ENCODE measurements at regions not wholly inside any gene's neighbourhood (a gene's known extent, or its start where the extent isn't known, plus 50 kb on each side); places are given as distances from the start of the nearest gene placed in this dataset.

DNA sequence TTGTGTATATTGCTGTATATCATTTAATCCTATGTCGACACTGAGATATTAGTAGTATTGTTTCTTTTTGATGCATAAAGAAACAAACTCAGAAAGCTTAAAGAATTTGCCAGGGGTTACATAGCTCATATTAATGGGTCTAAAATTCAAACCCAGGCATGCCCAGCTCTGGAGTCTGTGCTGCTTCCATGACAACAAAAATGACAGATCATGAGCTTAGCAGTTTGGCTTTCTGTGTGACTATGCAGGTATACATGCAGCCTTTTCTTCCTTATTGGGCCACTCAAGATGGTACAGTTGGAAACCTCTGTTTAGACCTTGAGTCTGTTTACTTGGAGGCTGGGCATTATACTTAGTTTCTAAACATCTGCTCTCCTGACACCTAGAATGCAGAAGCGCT is 220.5 kb upstream of the TENM4 start:
- TF ChIP-seq, protein P1, sequence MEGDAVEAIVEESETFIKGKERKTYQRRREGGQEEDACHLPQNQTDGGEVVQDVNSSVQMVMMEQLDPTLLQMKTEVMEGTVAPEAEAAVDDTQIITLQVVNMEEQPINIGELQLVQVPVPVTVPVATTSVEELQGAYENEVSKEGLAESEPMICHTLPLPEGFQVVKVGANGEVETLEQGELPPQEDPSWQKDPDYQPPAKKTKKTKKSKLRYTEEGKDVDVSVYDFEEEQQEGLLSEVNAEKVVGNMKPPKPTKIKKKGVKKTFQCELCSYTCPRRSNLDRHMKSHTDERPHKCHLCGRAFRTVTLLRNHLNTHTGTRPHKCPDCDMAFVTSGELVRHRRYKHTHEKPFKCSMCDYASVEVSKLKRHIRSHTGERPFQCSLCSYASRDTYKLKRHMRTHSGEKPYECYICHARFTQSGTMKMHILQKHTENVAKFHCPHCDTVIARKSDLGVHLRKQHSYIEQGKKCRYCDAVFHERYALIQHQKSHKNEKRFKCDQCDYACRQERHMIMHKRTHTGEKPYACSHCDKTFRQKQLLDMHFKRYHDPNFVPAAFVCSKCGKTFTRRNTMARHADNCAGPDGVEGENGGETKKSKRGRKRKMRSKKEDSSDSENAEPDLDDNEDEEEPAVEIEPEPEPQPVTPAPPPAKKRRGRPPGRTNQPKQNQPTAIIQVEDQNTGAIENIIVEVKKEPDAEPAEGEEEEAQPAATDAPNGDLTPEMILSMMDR (IDR thresholded peaks at IDR 0.05), result no peak
- no peak for TF ChIP-seq POLR2A (IDR thresholded peaks at IDR 0.05)
- no peaks in the 10 kb centered on the region for H3K36me3 ChIP-seq
- no peak overlapping the region for H3K27ac ChIP-seq
- no peaks in the 10 kb centered on the region for H3K9me3 ChIP-seq
- H3K27me3 ChIP-seq, result no peaks in the 10 kb centered on the region
- no peak for DNase-seq
- H3K4me1 ChIP-seq, result no peaks in the 10 kb centered on the region
- no peak overlapping the region for H3K4me3 ChIP-seq

DNA sequence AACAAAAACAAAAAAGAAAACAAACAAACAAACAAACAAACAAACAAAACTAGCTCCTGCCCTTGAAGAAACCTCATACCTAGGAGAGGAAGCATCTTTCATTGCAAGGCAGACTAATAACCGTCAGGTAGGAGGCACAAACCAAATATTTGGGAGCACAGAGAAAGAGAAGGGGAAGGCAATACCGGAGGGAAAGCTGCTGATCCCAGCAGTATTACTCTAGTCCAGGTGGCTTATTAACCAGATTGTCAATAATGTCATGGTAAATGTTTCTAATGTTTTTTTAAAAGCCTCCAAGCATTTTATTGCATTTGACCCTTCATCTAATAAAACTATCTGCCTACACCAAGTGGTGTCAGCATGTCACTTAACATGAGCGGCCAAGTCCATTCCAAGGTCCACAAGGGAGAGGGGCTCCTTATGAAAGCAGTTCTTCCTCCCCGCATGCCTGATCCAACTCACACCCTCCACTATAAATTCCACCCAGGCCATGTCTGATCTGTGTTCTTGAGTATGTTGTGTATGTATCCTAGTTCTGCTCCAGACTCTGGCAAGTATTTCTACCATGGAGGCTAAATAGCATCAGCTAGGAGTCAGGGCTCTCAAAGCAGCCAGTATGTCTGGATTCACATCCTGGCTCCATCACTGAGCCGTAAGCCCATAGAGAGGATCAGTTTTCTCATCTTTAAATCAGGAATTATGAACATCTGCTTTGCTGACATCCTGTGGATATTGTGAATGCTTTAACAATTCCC is 208.1 kb upstream of the TENM4 start:
- Histone ChIP-seq H3K36me3 (no peaks in the 10 kb centered on the region), H3K27me3 (no peaks in the 10 kb centered on the region), H3K27ac (no peak overlapping the region), H3K4me3 (no peak overlapping the region), H3K9me3 (no peaks in the 10 kb centered on the region), H3K4me1 (no peaks in the 10 kb centered on the region)
- DNase-seq, result no peak
- no peak for TF ChIP-seq POLR2A (IDR thresholded peaks at IDR 0.05)
- TF ChIP-seq, protein P1 (IDR thresholded peaks at IDR 0.05), result no peak

DNA sequence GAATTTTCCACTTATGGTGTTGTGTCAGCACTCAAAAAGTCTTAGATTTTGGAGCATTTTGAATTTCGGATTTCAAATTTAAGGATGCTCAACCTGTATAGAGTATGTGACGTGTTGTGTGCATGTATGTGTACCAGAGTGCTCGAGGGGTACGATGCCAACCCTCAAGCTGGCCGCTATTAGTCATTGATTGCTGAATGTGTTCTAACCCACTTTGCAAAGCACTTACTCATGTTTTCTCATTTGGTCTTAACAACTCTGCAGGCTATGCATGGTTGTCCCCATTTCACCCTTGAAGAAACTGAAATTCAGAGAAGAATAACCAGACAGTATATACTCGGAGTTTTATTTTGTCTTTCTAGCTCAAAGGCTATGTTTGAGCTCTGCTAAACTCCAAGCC is 196.4 kb upstream of the TENM4 start:
- Histone ChIP-seq H3K27ac (no peak overlapping the region), H3K27me3 (no peaks in the 10 kb centered on the region)

DNA sequence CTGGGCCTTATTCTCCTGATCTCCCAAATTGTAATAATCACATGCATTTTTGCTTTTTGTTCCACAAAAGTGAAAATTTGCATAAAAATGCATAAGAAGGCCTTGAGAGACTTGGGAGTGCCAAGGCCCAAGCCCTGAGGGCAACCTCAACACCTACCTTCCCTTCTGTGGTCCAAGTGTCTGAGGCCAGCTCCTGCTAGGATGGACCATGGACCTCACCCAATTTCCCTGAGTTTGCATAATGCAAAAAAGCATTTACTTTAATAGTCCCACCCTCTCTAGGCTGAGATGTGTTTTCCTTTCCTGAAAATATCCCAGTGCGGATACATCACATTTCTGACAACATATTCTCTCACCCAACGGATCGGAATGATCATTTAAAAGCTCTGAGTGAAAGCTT is 194.1 kb upstream of the TENM4 start:
- no peaks in the 10 kb centered on the region for H3K36me3 ChIP-seq
- H3K9me3 ChIP-seq, result no peaks in the 10 kb centered on the region
- DNase-seq, result no peak
- H3K4me1 ChIP-seq, result no peaks in the 10 kb centered on the region
- no peaks in the 10 kb centered on the region for H3K27me3 ChIP-seq
- H3K27ac ChIP-seq, result no peak overlapping the region
- H3K4me3 ChIP-seq, result no peak overlapping the region
- TF ChIP-seq, protein P1 (IDR thresholded peaks at IDR 0.05), result no peak
- no peak for TF ChIP-seq POLR2A (IDR thresholded peaks at IDR 0.05)

More for the DNA sequence above, 196.4 kb upstream of the TENM4 start:
- Histone ChIP-seq H3K9me3 (no peaks in the 10 kb centered on the region), H3K4me1 (no peaks in the 10 kb centered on the region), H3K4me3 (no peak overlapping the region), H3K36me3 (no peaks in the 10 kb centered on the region)
- DNase-seq, result no peak
- TF ChIP-seq POLR2A (IDR thresholded peaks at IDR 0.05), result no peak
- TF ChIP-seq, protein P1 (IDR thresholded peaks at IDR 0.05), result no peak

DNA sequence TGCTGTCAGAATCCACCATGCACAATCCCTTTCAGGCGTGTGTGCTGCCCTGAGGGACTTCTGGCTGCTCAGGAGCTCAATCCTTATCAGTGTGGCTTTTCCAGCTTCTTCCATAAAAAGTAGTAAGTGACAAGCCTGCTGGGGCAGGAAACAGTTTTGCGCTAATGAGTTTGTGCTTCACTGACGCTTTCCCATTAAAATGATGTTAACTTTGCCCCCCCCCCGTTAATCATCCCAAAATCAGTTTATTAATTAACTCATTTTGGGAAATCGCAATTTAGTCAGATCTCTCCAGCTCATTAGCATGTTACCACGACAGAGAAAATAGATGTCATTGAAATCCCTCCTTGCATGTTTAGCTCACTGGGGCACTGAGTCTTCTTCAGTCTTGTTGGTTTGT is 186.5 kb upstream of the TENM4 start:
- no peaks in the 10 kb centered on the region for H3K9me3 ChIP-seq
- DNase-seq, result no peak
- no peaks in the 10 kb centered on the region for H3K36me3 ChIP-seq
- H3K4me1 ChIP-seq, result no peaks in the 10 kb centered on the region
- no peaks in the 10 kb centered on the region for H3K27me3 ChIP-seq
- H3K27ac ChIP-seq, result no peak overlapping the region
- no peak overlapping the region for H3K4me3 ChIP-seq
- TF ChIP-seq POLR2A (IDR thresholded peaks at IDR 0.05), result no peak
- TF ChIP-seq, protein P1 (IDR thresholded peaks at IDR 0.05), result no peak

All from Peyer's patch (tissue), 4 donors.